ENCODE measurements at regions not wholly inside any gene's neighbourhood (a gene's known extent, or its start where the extent isn't known, plus 50 kb on each side); places are given as distances from the start of the nearest gene placed in this dataset.

GRCh38 chr1:199336745-199337640 is 690.5 kb upstream of the NR5A2 start:
- Histone ChIP-seq H2BK5ac (ENCODE audit: low read length) (peak overlapping the region; percentile 78), H3K36me3 (replicated peaks in 1 of 2; ENCODE audit: control insufficient read depth in 2 of 2, insufficient read depth in 2 of 2, low read length in 2 of 2) (no peaks in the 10 kb centered on the region), H3K4me1 (ENCODE audit: control insufficient read depth in 2 of 2, insufficient read depth in 1 of 2, low read depth in 1 of 2, low read length in 2 of 2) (no peaks in the 10 kb centered on the region), H3K9ac (ENCODE audit: low read depth, low read length, poor library complexity) (no peak overlapping the region), H2AK5ac (ENCODE audit: low read depth, low read length) (no peak overlapping the region), H3K9me3 (replicated peaks in 1 of 2; ENCODE audit: control insufficient read depth in 2 of 2, insufficient read depth in 1 of 2, low read depth in 1 of 2, low read length in 2 of 2) (no peaks in the 10 kb centered on the region), H3K27ac (replicated peaks; ENCODE audit: low read length) (no peak overlapping the region), H2BK15ac (ENCODE audit: low read length) (peak overlapping the region; percentile 39), H3K18ac (ENCODE audit: low read length) (no peak overlapping the region), H2BK12ac (ENCODE audit: low read length) (no peak overlapping the region), H3K27me3 (ENCODE audit: control insufficient read depth in 3 of 3, insufficient read depth in 3 of 3, low read depth in 1 of 3, low read length in 3 of 3) (no peaks in the 10 kb centered on the region), H2AFZ (ENCODE audit: low read length) (no peak overlapping the region), H4K91ac (ENCODE audit: low read depth, low read length, poor library complexity) (no peak overlapping the region), H3K23ac (ENCODE audit: low read depth, low read length, poor library complexity) (peak overlapping the region; percentile 67), H2BK120ac (ENCODE audit: low read depth, low read length) (no peak overlapping the region), H3K4me2 (ENCODE audit: insufficient read depth, low read length, poor library complexity, severe bottlenecking) (no peak overlapping the region), H3K4me3 (ENCODE audit: low read length in 2 of 2) (peak overlapping the region in 1 of 2 donors; percentile 4), H3K14ac (ENCODE audit: low read length) (peak overlapping the region; percentile 47), H3K79me1 (ENCODE audit: low read depth, low read length) (no peaks in the 10 kb centered on the region), H3K4ac (ENCODE audit: low read length) (no peak overlapping the region), H4K8ac (ENCODE audit: low read depth, low read length) (peak overlapping the region; percentile 74)
- DNase-seq (ENCODE audit: low spot score): no peak
- no CpG with 5 or more reads among the region's 4 CpGs for WGBS, 2 donors (ENCODE audit: extremely low coverage in 2 of 2, insufficient read length in 2 of 2, insufficient replicate concordance in 1 of 2)

DNA sequence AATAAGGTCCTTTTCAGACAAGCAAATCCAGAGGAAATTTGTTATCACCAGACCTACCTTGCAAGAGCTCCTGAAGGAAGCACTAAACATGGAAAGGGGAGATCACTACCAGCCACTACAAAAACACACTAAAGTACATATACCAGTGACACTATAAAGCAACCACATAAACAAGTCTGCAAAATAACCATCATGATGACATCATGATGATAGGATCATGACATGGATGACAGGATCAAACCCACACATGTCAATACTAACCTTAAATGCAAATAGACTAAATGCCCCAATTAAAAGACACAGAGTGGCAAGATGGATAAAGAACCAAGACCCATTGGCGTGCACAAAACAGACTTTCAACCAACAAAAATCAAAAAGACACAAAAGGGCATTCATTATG is 688.8 kb upstream of the NR5A2 start:
- Histone ChIP-seq H4K91ac (ENCODE audit: low read depth, low read length, poor library complexity) (no peak overlapping the region), H2BK120ac (ENCODE audit: low read depth, low read length) (no peak overlapping the region), H3K9me3 (replicated peaks in 1 of 2; ENCODE audit: control insufficient read depth in 2 of 2, insufficient read depth in 1 of 2, low read depth in 1 of 2, low read length in 2 of 2) (no peaks in the 10 kb centered on the region), H3K79me1 (ENCODE audit: low read depth, low read length) (no peaks in the 10 kb centered on the region), H3K4me1 (ENCODE audit: control insufficient read depth in 2 of 2, insufficient read depth in 1 of 2, low read depth in 1 of 2, low read length in 2 of 2) (no peaks in the 10 kb centered on the region), H2BK15ac (ENCODE audit: low read length) (no peak overlapping the region), H3K4me3 (ENCODE audit: low read length in 2 of 2) (no peak overlapping the region), H3K4ac (ENCODE audit: low read length) (no peak overlapping the region), H2BK12ac (ENCODE audit: low read length) (no peak overlapping the region), H3K4me2 (ENCODE audit: insufficient read depth, low read length, poor library complexity, severe bottlenecking) (no peak overlapping the region), H3K36me3 (replicated peaks in 1 of 2; ENCODE audit: control insufficient read depth in 2 of 2, insufficient read depth in 2 of 2, low read length in 2 of 2) (no peaks in the 10 kb centered on the region), H3K18ac (ENCODE audit: low read length) (no peak overlapping the region), H3K9ac (ENCODE audit: low read depth, low read length, poor library complexity) (no peak overlapping the region), H3K27me3 (ENCODE audit: control insufficient read depth in 3 of 3, insufficient read depth in 3 of 3, low read depth in 1 of 3, low read length in 3 of 3) (no peaks in the 10 kb centered on the region), H3K14ac (ENCODE audit: low read length) (no peak overlapping the region), H2BK5ac (ENCODE audit: low read length) (no peak overlapping the region), H2AK5ac (ENCODE audit: low read depth, low read length) (no peak overlapping the region), H2AFZ (ENCODE audit: low read length) (no peak overlapping the region), H3K27ac (replicated peaks; ENCODE audit: low read length) (no peak overlapping the region), H4K8ac (ENCODE audit: low read depth, low read length) (no peak overlapping the region), H3K23ac (ENCODE audit: low read depth, low read length, poor library complexity) (no peak overlapping the region)
- no peak for DNase-seq (ENCODE audit: low spot score)
- no CpG with 5 or more reads among the region's 1 CpG for WGBS, 2 donors (ENCODE audit: extremely low coverage in 2 of 2, insufficient read length in 2 of 2, insufficient replicate concordance in 1 of 2)

GRCh38 chr1:199352351-199352750 is 675.2 kb upstream of the NR5A2 start:
- no peaks in the 10 kb centered on the region for H3K36me3 ChIP-seq (replicated peaks in 1 of 2; ENCODE audit: control insufficient read depth in 2 of 2, insufficient read depth in 2 of 2, low read length in 2 of 2)
- no peak overlapping the region for H3K4me2 ChIP-seq (ENCODE audit: insufficient read depth, low read length, poor library complexity, severe bottlenecking)
- H3K9ac ChIP-seq (ENCODE audit: low read depth, low read length, poor library complexity): no peak overlapping the region
- WGBS, 2 donors (ENCODE audit: extremely low coverage in 2 of 2, insufficient read length in 2 of 2, insufficient replicate concordance in 1 of 2): no CpG with 5 or more reads among the region's 5 CpGs
- H2BK15ac ChIP-seq (ENCODE audit: low read length): no peak overlapping the region
- no peaks in the 10 kb centered on the region for H3K4me1 ChIP-seq (ENCODE audit: control insufficient read depth in 2 of 2, insufficient read depth in 1 of 2, low read depth in 1 of 2, low read length in 2 of 2)
- peak overlapping the region; percentile 6 for H2AFZ ChIP-seq (ENCODE audit: low read length)
- H3K9me3 ChIP-seq (replicated peaks in 1 of 2; ENCODE audit: control insufficient read depth in 2 of 2, insufficient read depth in 1 of 2, low read depth in 1 of 2, low read length in 2 of 2): no peaks in the 10 kb centered on the region
- no peaks in the 10 kb centered on the region for H3K79me1 ChIP-seq (ENCODE audit: low read depth, low read length)
- no peak overlapping the region for H3K18ac ChIP-seq (ENCODE audit: low read length)
- H2BK5ac ChIP-seq (ENCODE audit: low read length): no peak overlapping the region
- H3K27ac ChIP-seq (replicated peaks; ENCODE audit: low read length): no peak overlapping the region
- H2AK5ac ChIP-seq (ENCODE audit: low read depth, low read length): no peak overlapping the region
- no peak overlapping the region for H3K14ac ChIP-seq (ENCODE audit: low read length)
- no peak for DNase-seq (ENCODE audit: low spot score)
- H3K4me3 ChIP-seq (ENCODE audit: low read length in 2 of 2): no peak overlapping the region
- no peaks in the 10 kb centered on the region for H3K27me3 ChIP-seq (ENCODE audit: control insufficient read depth in 3 of 3, insufficient read depth in 3 of 3, low read depth in 1 of 3, low read length in 3 of 3)
- no peak overlapping the region for H2BK12ac ChIP-seq (ENCODE audit: low read length)
- H4K91ac ChIP-seq (ENCODE audit: low read depth, low read length, poor library complexity): no peak overlapping the region
- no peak overlapping the region for H3K23ac ChIP-seq (ENCODE audit: low read depth, low read length, poor library complexity)
- H4K8ac ChIP-seq (ENCODE audit: low read depth, low read length): no peak overlapping the region
- no peak overlapping the region for H2BK120ac ChIP-seq (ENCODE audit: low read depth, low read length)
- no peak overlapping the region for H3K4ac ChIP-seq (ENCODE audit: low read length)

GRCh38 chr1:199353906-199354305 is 673.6 kb upstream of the NR5A2 start:
- Histone ChIP-seq H2BK15ac (ENCODE audit: low read length) (no peak overlapping the region), H3K9me3 (replicated peaks in 1 of 2; ENCODE audit: control insufficient read depth in 2 of 2, insufficient read depth in 1 of 2, low read depth in 1 of 2, low read length in 2 of 2) (no peaks in the 10 kb centered on the region), H3K4ac (ENCODE audit: low read length) (no peak overlapping the region), H3K18ac (ENCODE audit: low read length) (no peak overlapping the region), H3K9ac (ENCODE audit: low read depth, low read length, poor library complexity) (no peak overlapping the region), H4K91ac (ENCODE audit: low read depth, low read length, poor library complexity) (no peak overlapping the region), H3K4me2 (ENCODE audit: insufficient read depth, low read length, poor library complexity, severe bottlenecking) (no peak overlapping the region), H4K8ac (ENCODE audit: low read depth, low read length) (no peak overlapping the region), H3K79me1 (ENCODE audit: low read depth, low read length) (no peaks in the 10 kb centered on the region), H2BK120ac (ENCODE audit: low read depth, low read length) (no peak overlapping the region), H3K23ac (ENCODE audit: low read depth, low read length, poor library complexity) (no peak overlapping the region), H3K4me3 (ENCODE audit: low read length in 2 of 2) (no peak overlapping the region), H3K27me3 (ENCODE audit: control insufficient read depth in 3 of 3, insufficient read depth in 3 of 3, low read depth in 1 of 3, low read length in 3 of 3) (no peaks in the 10 kb centered on the region), H3K36me3 (replicated peaks in 1 of 2; ENCODE audit: control insufficient read depth in 2 of 2, insufficient read depth in 2 of 2, low read length in 2 of 2) (no peaks in the 10 kb centered on the region), H2BK5ac (ENCODE audit: low read length) (no peak overlapping the region), H3K4me1 (ENCODE audit: control insufficient read depth in 2 of 2, insufficient read depth in 1 of 2, low read depth in 1 of 2, low read length in 2 of 2) (no peaks in the 10 kb centered on the region), H3K14ac (ENCODE audit: low read length) (no peak overlapping the region), H2AFZ (ENCODE audit: low read length) (no peak overlapping the region), H2AK5ac (ENCODE audit: low read depth, low read length) (no peak overlapping the region), H3K27ac (replicated peaks; ENCODE audit: low read length) (no peak overlapping the region), H2BK12ac (ENCODE audit: low read length) (no peak overlapping the region)
- DNase-seq (ENCODE audit: low spot score): no peak
- no CpG with 5 or more reads among the region's 2 CpGs for WGBS, 2 donors (ENCODE audit: extremely low coverage in 2 of 2, insufficient read length in 2 of 2, insufficient replicate concordance in 1 of 2)
